Mesothelial cell of epicardium (in vitro differentiated cells): ENCODE measurements at regions not wholly inside any gene's neighbourhood (a gene's known extent, or its start where the extent isn't known, plus 50 kb on each side); places are given as distances from the start of the nearest gene placed in this dataset.

Source experiments
- DNase-seq, 2 experiments: peaks; one replicate each; pipeline ENCODE4 v3.0.0; 2021; ENCODE audit warnings: low spot score in 2 of 2; ENCODE audit not compliant: unreplicated experiment in 2 of 2
- H3K27ac Mint-ChIP-seq: 2 replicates; pipeline ENCODE4 v1.8.0; 2021; ENCODE audit warnings: mixed read lengths
- H3K27me3 Mint-ChIP-seq: 2 replicates; pipeline ENCODE4 v1.8.0; 2021; ENCODE audit warnings: low read depth, mixed read lengths
- H3K36me3 Mint-ChIP-seq: 2 replicates; pipeline ENCODE4 v1.8.0; 2021; ENCODE audit warnings: mixed read lengths
- H3K4me1 Mint-ChIP-seq: 2 replicates; pipeline ENCODE4 v1.8.0; 2021; ENCODE audit warnings: mixed read lengths
- H3K4me3 Mint-ChIP-seq: 2 replicates; pipeline ENCODE4 v1.8.0; 2021; ENCODE audit warnings: mild to moderate bottlenecking, moderate library complexity, mixed read lengths
- H3K9me3 Mint-ChIP-seq: 2 replicates; pipeline ENCODE4 v1.8.0; 2021; ENCODE audit warnings: mixed read lengths
- CTCF ChIP-seq: fragments of 200-600 bp; sonication (generic); IDR thresholded peaks from one replicate; pipeline ENCODE4 v1.5.0; 2021; ENCODE audit warnings: antibody characterized with exemption; ENCODE audit not compliant: unreplicated experiment

- Mint-ChIP-seq H3K27me3 (peaks cover 23% of the 10 kb centered on the region), H3K36me3 (no peaks in the 10 kb centered on the region), H3K9me3 (peaks cover 10% of the 10 kb centered on the region), H3K4me1 (no peaks in the 10 kb centered on the region), H3K27ac (no peak overlapping the region), H3K4me3 (no peak overlapping the region)
- no peak for TF ChIP-seq CTCF
- DNase-seq: no peak
Observed at GRCh38 chr1:4115191-4115900, 215.3 kb upstream of the C1orf174 start.

GRCh38 chr1:4117196-4117595, 217.1 kb upstream of the C1orf174 start:
- peaks cover 26% of the 10 kb centered on the region for H3K27me3 Mint-ChIP-seq
- peaks cover 10% of the 10 kb centered on the region for H3K9me3 Mint-ChIP-seq
- TF ChIP-seq CTCF: no peak
- H3K4me3 Mint-ChIP-seq: no peak overlapping the region
- H3K27ac Mint-ChIP-seq: no peak overlapping the region
- DNase-seq: no peak
- no peaks in the 10 kb centered on the region for H3K4me1 Mint-ChIP-seq
- no peaks in the 10 kb centered on the region for H3K36me3 Mint-ChIP-seq

- H3K4me1 Mint-ChIP-seq: no peaks in the 10 kb centered on the region
- no peak for TF ChIP-seq CTCF
- no peaks in the 10 kb centered on the region for H3K36me3 Mint-ChIP-seq
- no peak for DNase-seq
- H3K9me3 Mint-ChIP-seq: peaks cover 5% of the 10 kb centered on the region
- H3K4me3 Mint-ChIP-seq: no peak overlapping the region
- peaks cover 23% of the 10 kb centered on the region for H3K27me3 Mint-ChIP-seq
- no peak overlapping the region for H3K27ac Mint-ChIP-seq
Observed at GRCh38 chr1:4118746-4119515, 218.9 kb upstream of the C1orf174 start.

- no peak overlapping the region for H3K27ac Mint-ChIP-seq
- no peak for DNase-seq
- no peaks in the 10 kb centered on the region for H3K36me3 Mint-ChIP-seq
- H3K9me3 Mint-ChIP-seq: no peaks in the 10 kb centered on the region
- no peak for TF ChIP-seq CTCF
- no peaks in the 10 kb centered on the region for H3K4me1 Mint-ChIP-seq
- H3K4me3 Mint-ChIP-seq: no peak overlapping the region
- peaks cover 21% of the 10 kb centered on the region for H3K27me3 Mint-ChIP-seq
Observed at GRCh38 chr1:4119516-4120220, 219.6 kb upstream of the C1orf174 start.

GRCh38 chr1:4120557-4121292, 220.7 kb upstream of the C1orf174 start:
- Mint-ChIP-seq H3K27me3 (peaks cover 21% of the 10 kb centered on the region), H3K4me3 (no peak overlapping the region), H3K4me1 (no peaks in the 10 kb centered on the region), H3K27ac (no peak overlapping the region), H3K9me3 (no peaks in the 10 kb centered on the region), H3K36me3 (no peaks in the 10 kb centered on the region)
- TF ChIP-seq CTCF: no peak
- no peak for DNase-seq
